C4-2B (cell line): ENCODE measurements at regions not wholly inside any gene's neighbourhood (a gene's known extent, or its start where the extent isn't known, plus 50 kb on each side); places are given as distances from the start of the nearest gene placed in this dataset.

ENCODE experiments used
- CTCF ChIP-seq: fragments of 450-650 bp; conservative IDR thresholded peaks from 2 replicates; pipeline ENCODE4 v1.5.1; 2017; ENCODE audit warnings: mild to moderate bottlenecking
- ZFX ChIP-seq: fragments of 450-650 bp; IDR thresholded peaks from 2 replicates; pipeline ENCODE4 v1.6.1; 2017

DNA sequence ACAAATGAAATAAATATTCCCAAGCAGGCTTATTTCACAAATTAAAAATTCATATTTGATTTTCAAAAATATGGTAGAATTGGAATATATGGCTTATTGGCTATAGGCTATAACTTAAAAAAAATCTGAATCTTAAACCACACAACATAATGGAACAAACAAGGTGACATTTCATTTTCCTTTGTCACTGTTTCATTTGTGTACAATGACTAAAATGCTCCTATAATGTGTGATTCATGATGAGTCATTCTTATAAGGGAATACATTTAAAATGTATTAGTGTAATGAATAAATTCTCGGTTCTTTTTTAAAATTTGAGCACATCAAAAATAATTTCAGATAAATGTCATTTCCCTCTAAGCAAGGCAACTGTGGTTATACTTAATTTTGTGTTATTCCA, 148.0 kb upstream of the ANK3 start:
- TF ChIP-seq CTCF (no peak), ZFX (no peak)
